ENCODE measurements at regions not wholly inside any gene's neighbourhood (a gene's known extent, or its start where the extent isn't known, plus 50 kb on each side); places are given as distances from the start of the nearest gene placed in this dataset.
"Not testable (repeated sequence)": the region's sequence is repeated elsewhere in the genome, so short reads cannot be mapped to it uniquely, and the experiment has no call there.

DNA sequence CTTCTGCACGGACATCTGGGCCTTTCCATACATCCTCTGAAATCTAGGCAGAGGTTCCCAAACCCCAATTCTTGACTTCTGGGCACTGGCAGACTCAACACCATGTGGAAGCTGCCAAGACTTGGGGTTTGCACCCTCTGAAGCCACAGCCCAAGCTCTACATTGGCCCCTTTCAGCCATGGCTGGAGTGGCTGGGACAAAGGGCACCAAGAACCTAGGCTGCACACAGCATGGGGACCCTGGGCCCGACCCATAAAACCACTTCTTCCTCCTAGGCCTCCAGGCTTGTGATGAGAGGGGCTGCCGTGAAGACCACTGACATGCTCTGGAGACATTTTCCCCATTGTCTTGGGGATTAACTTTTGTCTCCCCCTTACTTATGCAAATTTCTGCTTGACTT, 158.0 kb downstream of the GNAI1 start:
- not testable (repeated sequence) for DNase-seq; H3K4me1 Mint-ChIP-seq (ENCODE audit: low read depth); H3K27ac Mint-ChIP-seq; H3K27me3 Mint-ChIP-seq; H3K4me3 Mint-ChIP-seq; H3K36me3 Mint-ChIP-seq (ENCODE audit: low read depth)
- H3K9me3 Mint-ChIP-seq: peaks cover 33% of the 10 kb centered on the region

DNA sequence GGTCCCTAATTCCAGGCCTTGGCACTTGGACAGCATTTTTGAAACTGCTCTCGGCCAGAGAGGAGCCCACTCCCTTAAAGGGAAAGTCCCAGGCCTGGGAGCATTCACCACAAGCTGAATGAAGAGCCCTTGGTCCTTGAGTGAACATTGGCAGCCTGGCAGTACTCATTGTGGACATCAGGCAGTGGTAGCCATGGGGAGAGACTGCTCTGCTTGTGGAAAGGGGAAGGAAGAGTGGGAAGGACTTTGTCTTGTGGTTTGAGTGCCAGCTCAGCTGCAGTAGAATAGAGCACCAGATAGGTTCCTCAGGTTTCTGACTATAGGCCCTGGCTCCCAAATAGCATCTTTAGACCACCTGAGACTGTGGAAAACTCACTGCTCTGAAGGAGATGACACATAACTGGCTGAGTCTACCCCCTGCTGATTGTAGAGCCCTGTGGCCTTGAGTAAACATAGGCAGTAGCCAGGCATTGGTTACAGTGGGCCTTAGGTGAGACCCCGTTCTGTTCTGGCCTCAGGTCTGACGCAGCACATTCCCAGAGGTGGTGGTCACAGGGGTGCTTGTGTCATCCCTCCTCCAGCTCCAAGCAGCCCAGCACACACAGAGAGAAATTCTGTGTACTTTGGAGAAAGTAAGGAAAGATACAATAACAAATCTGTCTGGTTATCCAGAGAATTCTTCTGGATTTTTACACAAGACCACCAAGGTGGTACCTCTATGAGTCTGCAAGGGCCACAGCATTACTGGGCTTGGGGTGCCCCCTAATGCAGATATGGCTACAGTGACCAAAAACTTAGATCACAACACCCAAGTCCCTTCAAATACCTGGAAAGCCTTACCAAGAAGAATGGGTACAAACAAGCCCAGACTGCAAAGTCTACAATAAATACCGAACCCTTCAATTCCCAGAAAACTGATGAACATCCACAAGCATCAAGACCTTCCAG, 153.8 kb downstream of the GNAI1 start:
- no peak overlapping the region for H3K27ac Mint-ChIP-seq
- no peak overlapping the region for H3K4me3 Mint-ChIP-seq
- no peak for DNase-seq
- no peaks in the 10 kb centered on the region for H3K27me3 Mint-ChIP-seq
- H3K4me1 Mint-ChIP-seq (ENCODE audit: low read depth): no peaks in the 10 kb centered on the region
- H3K9me3 Mint-ChIP-seq: peaks cover 15% of the 10 kb centered on the region
- H3K36me3 Mint-ChIP-seq (ENCODE audit: low read depth): no peaks in the 10 kb centered on the region

DNA sequence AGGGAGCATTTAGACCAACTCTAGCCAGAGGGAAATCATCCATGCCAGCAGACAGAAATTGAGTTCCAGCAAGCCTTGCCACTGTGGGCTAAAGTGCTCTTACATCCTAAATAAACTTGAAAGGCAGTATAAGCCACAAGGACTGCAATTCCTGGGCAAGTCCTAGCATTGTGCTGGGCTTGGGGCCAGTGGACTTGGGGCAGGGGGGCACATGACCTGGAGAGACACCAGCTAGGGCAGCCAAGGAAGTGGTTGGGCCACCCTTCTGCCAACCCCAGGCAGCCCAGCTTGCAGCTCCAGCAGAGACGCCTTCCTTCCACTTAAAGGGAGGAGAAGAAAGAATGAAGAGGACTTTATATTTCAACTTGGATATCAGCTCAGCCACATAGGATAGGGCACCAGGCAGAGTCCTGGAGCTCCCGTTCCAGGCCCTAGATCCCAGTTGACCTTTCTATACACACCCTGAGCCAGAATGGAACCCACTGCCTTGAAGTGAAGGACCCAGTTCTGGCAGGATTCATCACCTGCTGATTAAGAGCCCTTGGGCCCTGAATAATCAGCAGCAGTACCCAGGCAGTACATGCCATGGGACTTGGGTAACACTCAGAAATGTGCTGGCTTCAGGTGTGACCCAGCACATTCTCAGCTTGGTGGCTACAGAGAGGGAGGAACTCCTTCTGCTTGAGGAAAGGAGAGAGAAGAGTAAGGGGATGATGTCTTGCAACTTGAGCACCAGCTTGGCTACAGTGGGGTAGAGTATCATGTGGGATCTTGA, 153.0 kb downstream of the GNAI1 start:
- Mint-ChIP-seq H3K4me1 (ENCODE audit: low read depth) (no peaks in the 10 kb centered on the region), H3K4me3 (no peak overlapping the region), H3K27me3 (no peaks in the 10 kb centered on the region), H3K27ac (no peak overlapping the region), H3K9me3 (peaks cover 8% of the 10 kb centered on the region), H3K36me3 (ENCODE audit: low read depth) (no peaks in the 10 kb centered on the region)
- no peak for DNase-seq

DNA sequence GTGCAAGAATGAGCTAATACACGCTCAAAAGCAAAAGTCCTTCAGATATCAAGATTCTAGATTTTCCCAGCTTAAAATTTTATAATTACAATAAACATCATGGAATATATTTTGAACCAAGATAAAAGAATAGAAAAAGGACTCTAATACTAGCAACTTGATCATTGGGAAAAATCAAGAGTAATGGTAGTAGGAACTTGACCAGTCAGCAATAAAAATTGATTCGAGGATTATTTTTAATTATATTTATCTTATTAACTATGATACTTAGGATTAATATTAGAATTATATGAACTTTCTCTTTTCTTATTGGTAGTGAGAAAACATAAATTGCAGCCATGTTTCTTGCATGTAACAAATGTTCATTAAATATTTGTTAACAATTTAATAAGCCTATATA, 152.0 kb downstream of the GNAI1 start:
- no peak overlapping the region for H3K4me3 Mint-ChIP-seq
- no peaks in the 10 kb centered on the region for H3K4me1 Mint-ChIP-seq (ENCODE audit: low read depth)

DNA sequence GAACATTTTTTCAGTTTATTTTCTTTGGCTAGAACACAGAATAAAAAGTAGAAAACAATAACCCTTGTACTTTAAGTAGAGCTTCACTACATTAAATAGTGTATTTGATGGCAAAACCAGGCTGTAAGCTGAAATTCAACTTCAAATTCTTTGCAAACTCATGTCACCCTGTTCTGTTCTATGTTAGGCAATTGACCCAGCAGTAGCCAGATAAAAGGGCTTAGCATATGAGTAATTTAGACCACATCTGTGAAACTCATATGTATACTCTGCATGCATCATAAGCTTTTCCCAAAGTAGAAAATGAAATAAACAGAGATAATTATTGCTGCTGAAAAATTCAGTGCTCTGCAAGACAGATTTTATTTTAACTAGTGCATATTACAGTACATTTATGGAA, 150.2 kb downstream of the GNAI1 start:
- Mint-ChIP-seq H3K27ac (no peak overlapping the region), H3K4me1 (ENCODE audit: low read depth) (no peaks in the 10 kb centered on the region), H3K4me3 (no peak overlapping the region), H3K9me3 (no peaks in the 10 kb centered on the region), H3K36me3 (ENCODE audit: low read depth) (no peaks in the 10 kb centered on the region), H3K27me3 (no peaks in the 10 kb centered on the region)
- DNase-seq: no peak

More for the DNA sequence above, 152.0 kb downstream of the GNAI1 start:
- no peak for DNase-seq
- Mint-ChIP-seq H3K9me3 (peaks cover 8% of the 10 kb centered on the region), H3K36me3 (ENCODE audit: low read depth) (no peaks in the 10 kb centered on the region), H3K27me3 (no peaks in the 10 kb centered on the region), H3K27ac (no peak overlapping the region)

DNA sequence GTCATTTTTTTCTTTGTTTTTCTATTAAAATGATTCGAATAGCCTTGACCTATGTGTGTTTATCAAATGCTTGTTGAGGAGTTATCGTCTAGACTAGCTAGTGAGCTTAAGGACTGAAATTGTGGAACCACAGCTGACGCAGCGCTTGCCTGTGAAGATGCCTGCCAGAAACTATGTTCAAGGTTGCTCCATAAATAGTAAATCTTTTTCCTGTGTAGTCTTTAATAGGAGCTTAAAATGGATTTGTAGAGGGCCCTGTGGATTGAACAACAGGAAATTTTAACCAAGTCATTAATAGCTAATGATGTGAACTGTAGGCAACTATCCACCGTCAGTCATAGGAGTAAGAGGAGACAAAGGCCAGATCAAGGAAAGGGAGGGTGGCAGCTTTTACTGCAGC, 145.1 kb downstream of the GNAI1 start:
- Mint-ChIP-seq H3K36me3 (ENCODE audit: low read depth) (no peaks in the 10 kb centered on the region), H3K4me1 (ENCODE audit: low read depth) (no peaks in the 10 kb centered on the region)

DNA sequence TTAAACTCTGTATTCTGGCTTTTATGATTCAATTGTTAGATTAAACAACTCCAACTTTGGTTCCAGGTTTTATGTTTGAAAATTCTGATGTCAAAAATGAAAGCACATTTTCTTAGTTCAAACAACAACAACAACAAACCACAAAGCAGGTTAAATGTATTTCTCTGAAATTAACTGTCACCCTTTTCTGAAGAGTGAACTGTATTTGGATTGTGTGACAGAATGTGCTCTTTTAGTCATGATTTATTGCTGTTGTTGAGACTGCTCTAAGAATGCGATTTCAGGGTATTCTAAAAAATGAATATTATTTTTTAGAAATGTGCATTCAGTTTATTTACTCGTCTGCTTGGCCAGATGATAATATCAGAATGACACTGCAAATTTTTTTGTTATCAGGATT, 144.1 kb downstream of the GNAI1 start:
- DNase-seq: no peak
- no peaks in the 10 kb centered on the region for H3K27me3 Mint-ChIP-seq
- H3K36me3 Mint-ChIP-seq (ENCODE audit: low read depth): no peaks in the 10 kb centered on the region
- no peaks in the 10 kb centered on the region for H3K4me1 Mint-ChIP-seq (ENCODE audit: low read depth)
- H3K27ac Mint-ChIP-seq: no peak overlapping the region
- H3K9me3 Mint-ChIP-seq: no peaks in the 10 kb centered on the region
- no peak overlapping the region for H3K4me3 Mint-ChIP-seq

More for the DNA sequence above, 145.1 kb downstream of the GNAI1 start:
- no peak for DNase-seq
- Mint-ChIP-seq H3K4me3 (no peak overlapping the region), H3K27ac (no peak overlapping the region), H3K9me3 (no peaks in the 10 kb centered on the region), H3K27me3 (no peaks in the 10 kb centered on the region)

DNA sequence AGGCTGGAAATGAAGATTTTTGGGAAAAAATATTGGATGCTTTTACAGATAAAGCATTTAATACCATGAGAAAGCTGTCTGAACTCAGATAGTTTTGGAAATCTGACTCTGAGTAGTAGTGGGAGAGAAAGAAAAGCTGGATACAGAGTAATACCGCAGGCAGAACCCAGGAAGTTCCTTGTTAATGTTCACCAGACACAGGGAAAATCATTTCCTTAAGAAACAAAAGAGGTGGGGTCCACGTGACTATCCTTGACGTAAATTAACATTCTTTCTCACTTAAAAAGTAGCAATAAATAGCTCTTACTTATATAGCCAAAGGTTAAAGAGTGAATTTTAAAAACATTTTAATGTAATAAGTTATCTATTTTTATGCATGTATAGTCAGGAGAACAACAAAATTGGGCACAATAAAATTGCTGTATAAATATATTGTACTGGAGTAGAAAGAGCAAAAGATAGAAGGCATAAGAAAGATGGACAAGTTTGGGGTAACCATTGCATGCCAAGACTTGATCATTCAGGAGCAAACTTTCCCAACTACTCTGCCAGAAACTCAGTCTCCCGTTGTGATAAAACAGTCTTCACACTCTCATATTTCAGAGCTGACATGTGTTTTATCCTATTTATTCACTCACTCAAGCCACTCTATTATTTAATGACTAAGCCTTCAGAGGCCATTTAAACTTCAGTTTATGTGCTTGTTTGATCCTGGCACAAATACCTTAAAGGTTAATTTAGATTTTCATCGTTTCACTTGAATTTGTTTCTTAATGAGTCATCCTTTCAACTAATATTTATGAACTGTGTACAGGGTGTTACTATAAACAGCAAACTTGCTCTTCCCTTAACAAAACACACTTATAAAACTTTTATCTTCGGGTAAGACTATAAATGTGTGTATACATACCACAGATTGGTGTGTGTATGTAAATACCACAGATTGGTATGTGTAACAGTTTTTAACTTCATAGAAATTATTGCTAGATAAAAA, 143.1 kb downstream of the GNAI1 start:
- Mint-ChIP-seq H3K36me3 (ENCODE audit: low read depth) (no peaks in the 10 kb centered on the region), H3K4me3 (no peak overlapping the region), H3K4me1 (ENCODE audit: low read depth) (no peaks in the 10 kb centered on the region), H3K27me3 (no peaks in the 10 kb centered on the region), H3K27ac (no peak overlapping the region), H3K9me3 (no peaks in the 10 kb centered on the region)
- no peak for DNase-seq
